HepG2 (cell line): ENCODE measurements at regions not wholly inside any gene's neighbourhood (a gene's known extent, or its start where the extent isn't known, plus 50 kb on each side); places are given as distances from the start of the nearest gene placed in this dataset.

Experiments
- ATF6 ChIP-seq: sonication (generic); formaldehyde crosslinking; conservative IDR thresholded peaks from 2 replicates; pipeline ENCODE4 v1.4.0; 2020; ENCODE audit warnings: missing genetic modification reagents
- ATM ChIP-seq: fragments of 450-650 bp; IDR thresholded peaks from 2 replicates; pipeline ENCODE4 v1.7.1; 2017; ENCODE audit warnings: mild to moderate bottlenecking, borderline replicate concordance
- EEA1 ChIP-seq: sonication (generic); formaldehyde crosslinking; IDR thresholded peaks from 2 replicates; pipeline ENCODE4 v1.5.1; 2020; ENCODE audit warnings: mild to moderate bottlenecking, missing genetic modification reagents, borderline replicate concordance
- FOXP1 ChIP-seq, 2 experiments: fragments of 450-650 bp in 1 of 2; IDR thresholded peaks; 2 replicates each; pipeline ENCODE4 v1.6.1; 2017 to 2018; ENCODE audit warnings: antibody characterized with exemption in 1 of 2
- HMG20A ChIP-seq: IDR thresholded peaks from 2 replicates; pipeline ENCODE4 v1.6.1; 2016; ENCODE audit warnings: borderline replicate concordance
- MAFK ChIP-seq, 2 experiments: IDR thresholded peaks in 1 of 2; conservative IDR thresholded peaks in 1 of 2; 2 replicates each; pipeline ENCODE4 v1.6.1; 2011; ENCODE audit warnings: improper control_type of control experiment in 2 of 2, low read length in 2 of 2
- NR2C2 ChIP-seq: sonication (generic); formaldehyde crosslinking; IDR thresholded peaks from 2 replicates; pipeline ENCODE4 v1.4.0; 2020; ENCODE audit warnings: missing genetic modification reagents, mild to moderate bottlenecking, moderate library complexity, borderline replicate concordance
- NR2F1 ChIP-seq, 2 experiments: fragments of 450-650 bp in 1 of 2; formaldehyde crosslinking in 1 of 2; IDR thresholded peaks; 2 replicates each; pipeline versions ENCODE4 v1.5.0 to v1.6.1; 2016 to 2020; ENCODE audit warnings: mild to moderate bottlenecking in 1 of 2, missing compliant biosample characterization in 1 of 2, missing genetic modification reagents in 1 of 2, moderate library complexity in 1 of 2
- PBX2 ChIP-seq: IDR thresholded peaks from 2 replicates; pipeline ENCODE4 v1.6.1; 2016; ENCODE audit warnings: control low read depth
- SNRNP70 ChIP-seq: fragments of 200-400 bp; formaldehyde crosslinking; IDR thresholded peaks from 2 replicates; pipeline ENCODE4 v1.6.1; 2017; ENCODE audit warnings: mild to moderate bottlenecking, low read depth, low read length, moderate library complexity
- SOX13 ChIP-seq, 3 experiments: fragments of 450-650 bp in 1 of 3; sonication (generic) in 1 of 3; formaldehyde crosslinking in 1 of 3; IDR thresholded peaks in 2 of 3; conservative IDR thresholded peaks in 1 of 3; 2 replicates each; pipeline versions ENCODE4 v1.5.0 to v1.6.1; 2016 to 2020; ENCODE audit warnings: antibody characterized with exemption in 1 of 3, mild to moderate bottlenecking in 1 of 3, missing compliant biosample characterization in 1 of 3, missing genetic modification reagents in 1 of 3, moderate library complexity in 1 of 3
- SOX5 ChIP-seq: IDR thresholded peaks from 2 replicates; pipeline ENCODE4 v1.6.1; 2016; ENCODE audit warnings: borderline replicate concordance
- ZBTB39 ChIP-seq: sonication (generic); formaldehyde crosslinking; IDR thresholded peaks from 2 replicates; pipeline ENCODE4 v1.5.0; 2020; ENCODE audit warnings: missing genetic modification reagents
- ZBTB42 ChIP-seq: sonication (generic); formaldehyde crosslinking; IDR thresholded peaks from 2 replicates; pipeline ENCODE4 v1.5.0; 2020; ENCODE audit warnings: mild to moderate bottlenecking, missing genetic modification reagents
- ZNF30 ChIP-seq: sonication (generic); formaldehyde crosslinking; IDR thresholded peaks from 2 replicates; pipeline ENCODE4 v1.5.0; 2020; ENCODE audit warnings: mild to moderate bottlenecking, missing genetic modification reagents
- ZNF546 ChIP-seq: sonication (generic); formaldehyde crosslinking; conservative IDR thresholded peaks from 2 replicates; pipeline ENCODE4 v1.8.1; 2023; ENCODE audit warnings: mild to moderate bottlenecking, missing genetic modification reagents
- ZNF552 ChIP-seq: sonication (generic); formaldehyde crosslinking; IDR thresholded peaks from 2 replicates; pipeline ENCODE4 v1.9.0; 2022; ENCODE audit warnings: missing genetic modification reagents, mild to moderate bottlenecking, borderline replicate concordance
- ZNF557 ChIP-seq: sonication (generic); formaldehyde crosslinking; IDR thresholded peaks from 2 replicates; pipeline ENCODE4 v1.4.0; 2020; ENCODE audit warnings: missing genetic modification reagents
- ZNF772 ChIP-seq: sonication (generic); formaldehyde crosslinking; IDR thresholded peaks from 2 replicates; pipeline ENCODE4 v1.5.0; 2020; ENCODE audit warnings: mild to moderate bottlenecking, missing genetic modification reagents
- ZNF891 ChIP-seq: sonication (generic); formaldehyde crosslinking; IDR thresholded peaks from 2 replicates; pipeline ENCODE4 v1.5.0; 2020; ENCODE audit warnings: mild to moderate bottlenecking, missing genetic modification reagents
- TF ChIP-seq, protein P1 (sequence below): sonication (generic); formaldehyde crosslinking; IDR thresholded peaks from 2 replicates; pipeline ENCODE4 v1.4.0; 2020; ENCODE audit warnings: missing genetic modification reagents

DNA sequence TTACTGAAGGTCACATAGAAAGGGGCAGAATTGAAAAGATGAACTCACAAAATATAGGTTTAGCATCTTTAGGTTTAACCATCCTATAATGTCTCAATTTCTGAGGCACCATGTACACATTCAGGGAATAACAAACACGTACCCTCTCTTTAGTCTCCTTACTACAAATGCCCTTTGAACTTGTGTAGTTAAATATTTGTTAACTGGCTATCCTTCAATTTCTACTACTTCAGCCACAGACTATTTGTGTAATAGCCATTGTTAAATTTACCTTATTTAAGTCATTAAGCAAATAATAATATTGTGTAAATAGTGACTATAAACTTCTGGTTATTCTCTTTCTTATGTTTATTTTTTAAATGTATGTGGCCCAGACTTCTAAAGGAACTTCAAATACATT is 600.5 kb downstream of the KCNT2 start (continued):
- no peak for TF ChIP-seq ATF6 (CRISPR knock-in tag)
- TF ChIP-seq MAFK (conservative IDR thresholded peaks at IDR 0.05 in 1 of 2, IDR thresholded peaks at IDR 0.05 in 1 of 2; ENCODE audit: low read length in 2 of 2), result no peak
- no peak for TF ChIP-seq ZNF557
- TF ChIP-seq EEA1 (CRISPR knock-in tag), result no peak
- no peak for TF ChIP-seq ZBTB42 (CRISPR knock-in tag)
- TF ChIP-seq SOX13 (IDR thresholded peaks at IDR 0.05), result no peak
- TF ChIP-seq SOX13 (CRISPR knock-in tag; conservative IDR thresholded peaks at IDR 0.05 in 1 of 2, IDR thresholded peaks at IDR 0.05 in 1 of 2), result peak in 1 of 2 experiments; percentile 63; a peak in 2 of 4 replicates
- no peak for TF ChIP-seq ZNF546
- no peak for TF ChIP-seq FOXP1 (IDR thresholded peaks at IDR 0.05)
- peak; percentile 15; the same call in 1 of the 2 replicates for TF ChIP-seq FOXP1 (CRISPR knock-in tag; IDR thresholded peaks at IDR 0.05)
- no peak for TF ChIP-seq ZNF30 (CRISPR knock-in tag)
- peak; percentile 64; the same call in 1 of the 2 replicates for TF ChIP-seq SOX5 (CRISPR knock-in tag)
- TF ChIP-seq HMG20A, result peak; percentile 37; the same call in 1 of the 2 replicates
- no peak for TF ChIP-seq ZNF772 (CRISPR knock-in tag)
- TF ChIP-seq, protein P1, sequence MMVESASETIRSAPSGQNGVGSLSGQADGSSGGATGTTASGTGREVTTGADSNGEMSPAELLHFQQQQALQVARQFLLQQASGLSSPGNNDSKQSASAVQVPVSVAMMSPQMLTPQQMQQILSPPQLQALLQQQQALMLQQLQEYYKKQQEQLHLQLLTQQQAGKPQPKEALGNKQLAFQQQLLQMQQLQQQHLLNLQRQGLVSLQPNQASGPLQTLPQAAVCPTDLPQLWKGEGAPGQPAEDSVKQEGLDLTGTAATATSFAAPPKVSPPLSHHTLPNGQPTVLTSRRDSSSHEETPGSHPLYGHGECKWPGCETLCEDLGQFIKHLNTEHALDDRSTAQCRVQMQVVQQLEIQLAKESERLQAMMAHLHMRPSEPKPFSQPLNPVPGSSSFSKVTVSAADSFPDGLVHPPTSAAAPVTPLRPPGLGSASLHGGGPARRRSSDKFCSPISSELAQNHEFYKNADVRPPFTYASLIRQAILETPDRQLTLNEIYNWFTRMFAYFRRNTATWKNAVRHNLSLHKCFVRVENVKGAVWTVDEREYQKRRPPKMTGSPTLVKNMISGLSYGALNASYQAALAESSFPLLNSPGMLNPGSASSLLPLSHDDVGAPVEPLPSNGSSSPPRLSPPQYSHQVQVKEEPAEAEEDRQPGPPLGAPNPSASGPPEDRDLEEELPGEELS, result 0 out of 2 replicates have a peak, but pooled peaks have one; percentile 23
- TF ChIP-seq PBX2 (CRISPR knock-in tag), result no peak
- TF ChIP-seq NR2C2 (CRISPR knock-in tag), result peak; percentile 37; the same call in 1 of the 2 replicates
- no peak for TF ChIP-seq ATM
- no peak for TF ChIP-seq ZBTB39 (CRISPR knock-in tag)
- TF ChIP-seq SNRNP70, result no peak
- peak in 1 of 2 experiments; percentile 12; a peak in 1 of 4 replicates for TF ChIP-seq NR2F1 (CRISPR knock-in tag; IDR thresholded peaks at IDR 0.05)
- TF ChIP-seq ZNF891 (CRISPR knock-in tag), result no peak
- no peak for TF ChIP-seq ZNF552 (CRISPR knock-in tag)
